LoVo (cell line): ENCODE measurements at regions not wholly inside any gene's neighbourhood (a gene's known extent, or its start where the extent isn't known, plus 50 kb on each side); places are given as distances from the start of the nearest gene placed in this dataset.

Experiments
- DNase-seq: peaks from one replicate; pipeline ENCODE4 v3.0.0-alpha.2; 2016; ENCODE audit warnings: low spot score

- no peak for DNase-seq
Measured at GRCh38 chr17:63381101-63381729, 64.9 kb downstream of the CYB561 start.

- DNase-seq: no peak
Measured at GRCh38 chr17:63382136-63382535, 64.0 kb downstream of the CYB561 start.
